HG03103 (cell line): ENCODE measurements at regions not wholly inside any gene's neighbourhood (a gene's known extent, or its start where the extent isn't known, plus 50 kb on each side); places are given as distances from the start of the nearest gene placed in this dataset.

Experiments used
- ATAC-seq: cut with Tn5 transposase; IDR thresholded peaks from one replicate; pipeline ENCODE4 v1.9.1; 2021; ENCODE audit warnings: low read depth; ENCODE audit not compliant: unreplicated experiment

DNA sequence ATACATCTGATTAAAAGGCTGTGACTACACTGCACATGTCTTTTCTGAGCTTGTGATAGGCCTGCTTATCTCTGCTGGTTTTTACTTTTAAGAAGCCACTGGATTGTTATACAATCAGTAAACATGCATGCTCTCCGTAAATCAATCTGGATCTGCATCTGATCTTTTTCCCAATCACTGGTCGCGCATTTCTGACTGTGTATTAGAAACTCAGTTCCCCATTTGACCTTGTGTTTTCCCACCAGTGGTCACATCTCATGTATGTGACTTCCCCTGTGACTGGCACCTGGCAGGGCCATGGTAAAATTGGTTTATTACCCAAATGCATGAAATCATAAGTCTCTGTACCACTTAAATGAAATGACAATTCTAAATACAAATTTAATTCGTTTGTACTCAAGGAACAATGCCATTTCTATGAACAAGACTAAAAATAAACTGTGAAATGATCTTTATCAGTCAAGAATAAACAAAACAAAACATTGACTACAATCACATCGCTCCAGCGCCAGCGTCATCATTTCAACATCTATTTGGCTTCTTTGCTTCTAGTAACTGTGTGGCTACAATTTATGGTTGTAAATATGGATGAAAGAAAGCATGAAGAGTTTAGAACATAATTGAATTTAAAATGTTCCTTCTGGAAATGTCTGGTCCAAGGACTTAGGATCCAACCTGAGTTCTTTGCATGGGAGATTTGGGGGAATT, 396.6 kb upstream of the TRIB2 start:
- no peak for ATAC-seq

GRCh38 chr2:12320991-12321641, 395.6 kb upstream of the TRIB2 start:
- ATAC-seq = no peak

- ATAC-seq = no peak
Observed at GRCh38 chr2:12321886-12322285, 394.9 kb upstream of the TRIB2 start.

DNA sequence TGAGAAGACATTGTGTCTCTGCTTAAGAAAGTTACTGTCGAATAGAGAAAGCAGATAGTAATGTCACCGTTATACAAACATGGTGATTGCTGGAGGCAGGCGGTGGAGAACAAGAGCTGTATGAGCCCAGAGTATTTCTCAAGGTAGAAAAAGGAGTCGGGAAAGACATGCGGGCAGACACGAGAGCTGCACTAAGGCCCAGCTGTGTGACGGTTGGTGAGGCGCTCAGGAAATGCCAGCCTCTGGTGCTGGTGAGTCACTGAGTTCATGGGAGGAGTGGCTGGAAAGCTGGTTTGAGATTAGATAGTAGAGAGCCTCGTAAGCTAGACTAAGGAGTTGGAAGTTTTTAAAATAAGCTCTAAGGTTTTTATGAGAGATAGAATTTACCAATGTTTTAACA, 390.9 kb upstream of the TRIB2 start:
- ATAC-seq = no peak

GRCh38 chr2:12326449-12327190, 390.1 kb upstream of the TRIB2 start:
- ATAC-seq = no peak

GRCh38 chr2:12330916-12331315, 385.8 kb upstream of the TRIB2 start:
- ATAC-seq = no peak

DNA sequence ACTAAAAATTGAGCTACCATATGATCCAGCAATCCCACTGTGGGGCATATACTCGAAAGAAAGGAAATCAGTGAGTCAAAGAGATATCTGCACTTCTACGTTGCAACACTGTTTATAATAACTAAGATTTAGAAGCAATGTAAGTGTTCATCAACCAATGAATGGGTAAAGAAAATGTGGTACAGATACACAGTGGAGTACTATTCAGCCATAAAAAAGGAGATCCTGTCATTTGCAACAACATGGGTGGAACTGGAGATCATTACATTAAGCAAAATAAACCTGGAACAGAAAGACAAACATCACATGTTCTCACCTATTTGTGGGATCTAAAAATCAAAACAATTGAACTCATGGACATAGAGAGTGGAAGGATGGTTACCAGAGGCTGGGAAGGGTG, 385.0 kb upstream of the TRIB2 start:
- ATAC-seq = no peak

- no peak for ATAC-seq
Observed at GRCh38 chr2:12333293-12333692, 383.4 kb upstream of the TRIB2 start.

DNA sequence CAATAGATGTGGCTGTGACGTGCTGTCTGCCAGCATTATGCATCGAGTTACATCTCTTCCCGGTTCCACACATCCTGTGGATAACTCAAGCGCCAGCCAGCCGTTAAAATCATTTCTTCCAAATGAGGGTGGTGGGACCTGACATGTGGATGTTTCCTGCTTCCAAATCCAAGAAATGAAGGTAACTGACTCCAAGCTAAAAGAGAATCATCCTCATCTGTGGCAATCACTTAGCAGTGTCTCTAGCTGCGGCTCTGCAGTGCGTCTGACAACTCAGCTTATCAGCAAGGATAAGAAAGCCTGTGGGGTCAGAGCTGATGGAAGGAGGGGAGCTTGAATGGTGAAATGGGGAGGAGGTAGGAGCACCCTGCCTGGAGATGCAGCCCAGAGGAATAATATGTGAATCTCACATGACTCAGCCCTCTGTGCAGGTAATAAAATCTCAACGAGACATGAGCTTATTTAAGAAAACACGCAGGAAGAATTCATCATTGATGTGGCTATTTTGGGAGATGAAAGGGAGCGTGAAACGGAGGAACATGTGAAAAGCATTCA, 382.2 kb upstream of the TRIB2 start:
- no peak for ATAC-seq

DNA sequence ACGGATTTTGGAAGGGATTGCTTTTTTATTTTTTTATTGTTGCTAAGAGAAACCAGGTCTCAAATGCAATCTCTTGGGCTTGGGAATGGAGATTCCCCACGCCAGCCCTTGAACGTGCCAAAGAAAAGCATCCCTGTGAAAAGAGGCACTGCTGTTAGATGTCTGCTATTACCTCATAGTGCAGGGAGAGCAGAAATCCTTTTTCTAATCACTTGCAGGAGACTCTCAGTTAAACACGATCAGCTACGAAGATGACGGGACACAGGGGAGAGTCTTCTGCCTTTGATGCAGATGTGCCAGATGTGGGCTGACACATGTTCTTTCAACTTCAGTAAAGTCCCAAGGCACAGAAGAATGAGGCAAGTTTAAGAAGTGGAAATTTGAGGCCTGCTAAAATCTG, 381.6 kb upstream of the TRIB2 start:
- no peak for ATAC-seq

DNA sequence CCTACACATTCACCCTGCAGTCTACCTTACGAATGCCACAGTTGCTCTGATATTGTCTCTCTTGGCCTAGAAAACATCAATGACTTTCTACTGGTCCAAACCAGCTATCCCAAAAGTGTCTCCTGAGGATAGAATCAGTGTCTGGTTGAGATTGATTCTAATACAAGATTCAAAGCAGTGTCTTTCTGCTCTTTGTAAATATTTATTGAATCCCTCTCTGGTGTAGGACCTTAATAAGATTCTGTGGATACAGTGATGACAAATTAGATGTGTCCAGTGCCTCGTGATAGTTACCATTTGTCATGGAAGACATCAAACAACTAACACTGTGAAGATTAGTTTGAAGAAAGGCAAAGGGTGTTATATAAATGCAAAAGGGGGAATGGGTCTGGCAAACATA, 380.7 kb upstream of the TRIB2 start:
- no peak for ATAC-seq

- no peak for ATAC-seq
Observed at GRCh38 chr2:12338946-12339697, 377.6 kb upstream of the TRIB2 start.

GRCh38 chr2:12340164-12340563, 376.6 kb upstream of the TRIB2 start:
- no peak for ATAC-seq

GRCh38 chr2:12341215-12341614, 375.5 kb upstream of the TRIB2 start:
- no peak for ATAC-seq

GRCh38 chr2:12341920-12342319, 374.8 kb upstream of the TRIB2 start:
- no peak for ATAC-seq

- ATAC-seq = no peak
Observed at GRCh38 chr2:12343141-12343540, 373.6 kb upstream of the TRIB2 start.

- ATAC-seq = no peak
Observed at GRCh38 chr2:12347066-12347493, 369.7 kb upstream of the TRIB2 start.

DNA sequence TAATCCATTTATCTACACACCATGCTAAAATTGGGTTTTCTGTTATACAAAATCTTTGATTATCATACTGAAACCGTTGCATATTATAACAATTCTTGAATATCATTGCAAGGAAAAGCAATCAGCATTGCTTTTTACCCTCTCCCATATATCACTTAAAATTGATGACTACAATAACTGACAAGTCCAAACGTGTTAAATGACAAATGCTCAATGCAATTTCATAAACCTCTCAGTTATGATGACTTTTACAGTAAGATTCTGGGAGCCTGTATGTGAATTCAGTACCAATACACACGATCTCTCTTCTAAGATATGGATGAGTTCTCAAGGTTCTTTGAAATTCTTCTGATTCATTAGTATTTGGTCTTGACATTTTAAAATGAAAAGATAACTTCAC, 368.5 kb upstream of the TRIB2 start:
- no peak for ATAC-seq

GRCh38 chr2:12350821-12351220, 365.9 kb upstream of the TRIB2 start:
- no peak for ATAC-seq

- ATAC-seq = no peak
Observed at GRCh38 chr2:12352889-12353288, 363.8 kb upstream of the TRIB2 start.

- ATAC-seq = no peak
Observed at GRCh38 chr2:12361506-12361905, 355.2 kb upstream of the TRIB2 start.
